ENCODE measurements at regions not wholly inside any gene's neighbourhood (a gene's known extent, or its start where the extent isn't known, plus 50 kb on each side); places are given as distances from the start of the nearest gene placed in this dataset.

GRCh38 chr5:77569409-77569808, 69.1 kb downstream of the OTP start:
- DNase-seq (no peak), ATAC-seq (no peak)
- Mint-ChIP-seq H3K9me3 (ENCODE audit: low read depth) (no peaks in the 10 kb centered on the region), H3K4me3 (no peak overlapping the region), H3K36me3 (no peaks in the 10 kb centered on the region), H3K27ac (no peak overlapping the region), H3K27me3 (peaks cover 40% of the 10 kb centered on the region), H3K4me1 (no peaks in the 10 kb centered on the region)
- CTCF ChIA-PET: no interaction called here

- no peak for DNase-seq
- no peaks in the 10 kb centered on the region for H3K4me1 Mint-ChIP-seq
- no peaks in the 10 kb centered on the region for H3K9me3 Mint-ChIP-seq (ENCODE audit: low read depth)
- no peak for ATAC-seq
- H3K36me3 Mint-ChIP-seq: no peaks in the 10 kb centered on the region
- no peak overlapping the region for H3K27ac Mint-ChIP-seq
- peaks cover 34% of the 10 kb centered on the region for H3K27me3 Mint-ChIP-seq
- no peak overlapping the region for H3K4me3 Mint-ChIP-seq
- CTCF ChIA-PET: no interaction called here
These were observed 70.0 kb downstream of the OTP start for GRCh38 chr5:77568555-77568954.

GRCh38 chr5:77568082-77568481, 70.4 kb downstream of the OTP start:
- no peak overlapping the region for H3K4me3 Mint-ChIP-seq
- CTCF ChIA-PET: no interaction called here

GRCh38 chr5:77563475-77563874, 71.4 kb upstream of the WDR41 start:
- CTCF ChIA-PET: no interaction called here
- H3K27me3 Mint-ChIP-seq: peaks cover 17% of the 10 kb centered on the region
- H3K27ac Mint-ChIP-seq: no peak overlapping the region
- no peak for DNase-seq
- no peaks in the 10 kb centered on the region for H3K36me3 Mint-ChIP-seq
- ATAC-seq: no peak
- no peak overlapping the region for H3K4me3 Mint-ChIP-seq
- H3K9me3 Mint-ChIP-seq (ENCODE audit: low read depth): no peaks in the 10 kb centered on the region
- no peaks in the 10 kb centered on the region for H3K4me1 Mint-ChIP-seq

More at GRCh38 chr5:77568082-77568481, 70.4 kb downstream of the OTP start:
- no peak for DNase-seq
- Mint-ChIP-seq H3K27ac (no peak overlapping the region), H3K27me3 (peaks cover 32% of the 10 kb centered on the region), H3K36me3 (no peaks in the 10 kb centered on the region), H3K4me1 (no peaks in the 10 kb centered on the region), H3K9me3 (ENCODE audit: low read depth) (no peaks in the 10 kb centered on the region)
- no peak for ATAC-seq

- no peak for DNase-seq
- Mint-ChIP-seq H3K4me3 (no peak overlapping the region), H3K27me3 (peaks cover 10% of the 10 kb centered on the region), H3K4me1 (no peaks in the 10 kb centered on the region), H3K9me3 (ENCODE audit: low read depth) (no peaks in the 10 kb centered on the region), H3K27ac (no peak overlapping the region), H3K36me3 (no peaks in the 10 kb centered on the region)
- CTCF ChIA-PET: no interaction called here
- no peak for ATAC-seq
These were observed 69.8 kb upstream of the WDR41 start for GRCh38 chr5:77561965-77562364.

GRCh38 chr5:77560677-77561263, 68.7 kb upstream of the WDR41 start:
- Mint-ChIP-seq H3K36me3 (no peaks in the 10 kb centered on the region), H3K4me1 (no peaks in the 10 kb centered on the region), H3K27me3 (peaks cover 12% of the 10 kb centered on the region), H3K27ac (no peak overlapping the region), H3K9me3 (ENCODE audit: low read depth) (no peaks in the 10 kb centered on the region), H3K4me3 (no peak overlapping the region)
- no peak for DNase-seq
- no peak for ATAC-seq
- CTCF ChIA-PET: no interaction called here

- Mint-ChIP-seq H3K9me3 (ENCODE audit: low read depth) (no peaks in the 10 kb centered on the region), H3K36me3 (no peaks in the 10 kb centered on the region), H3K27ac (no peak overlapping the region), H3K27me3 (peaks cover 15% of the 10 kb centered on the region), H3K4me1 (no peaks in the 10 kb centered on the region), H3K4me3 (no peak overlapping the region)
- no peak for DNase-seq
- CTCF ChIA-PET: interaction anchor here (0.9 kb wide), 1 partner anchor 743 kb away, joined by 3 read pairs; no protein-coding TSS in a partner anchor
- ATAC-seq: no peak
These were observed 66.2 kb upstream of the WDR41 start for GRCh38 chr5:77558266-77558665.

- Mint-ChIP-seq H3K27me3 (peaks cover 29% of the 10 kb centered on the region), H3K9me3 (ENCODE audit: low read depth) (no peaks in the 10 kb centered on the region), H3K27ac (no peak overlapping the region), H3K4me1 (no peaks in the 10 kb centered on the region), H3K36me3 (no peaks in the 10 kb centered on the region), H3K4me3 (no peak overlapping the region)
- no peak for ATAC-seq
- CTCF ChIA-PET: no interaction called here
- no peak for DNase-seq
These were observed 58.3 kb upstream of the WDR41 start for GRCh38 chr5:77550406-77550805.

- H3K9me3 Mint-ChIP-seq (ENCODE audit: low read depth): no peaks in the 10 kb centered on the region
- peaks cover 24% of the 10 kb centered on the region for H3K27me3 Mint-ChIP-seq
- H3K4me1 Mint-ChIP-seq: no peaks in the 10 kb centered on the region
- no peak for DNase-seq
- H3K27ac Mint-ChIP-seq: no peak overlapping the region
- CTCF ChIA-PET: no interaction called here
- no peak for ATAC-seq
- H3K36me3 Mint-ChIP-seq: no peaks in the 10 kb centered on the region
- H3K4me3 Mint-ChIP-seq: no peak overlapping the region
These were observed 53.2 kb upstream of the WDR41 start for GRCh38 chr5:77545285-77545684.

Data from activated CD8-positive, alpha-beta memory T cell treated with anti-CD3 and anti-CD28 coated beads, Interleukin-2, amount 10 ng/mL, durations not matched to agents 7 days and 5 days (primary cell).